ENCODE measurements at regions not wholly inside any gene's neighbourhood (a gene's known extent, or its start where the extent isn't known, plus 50 kb on each side); places are given as distances from the start of the nearest gene placed in this dataset.

GRCh38 chr9:21683484-21684175 lies 118.8 kb upstream of the MTAP start:
- no peak for TF ChIP-seq CTCF (IDR thresholded peaks at IDR 0.05)
- DNase-seq (ENCODE audit: low spot score), result no peak
- no peak for ATAC-seq (ENCODE audit: low FRiP score)

GRCh38 chr9:21684231-21684630 lies 118.2 kb upstream of the MTAP start:
- no peak for TF ChIP-seq CTCF (IDR thresholded peaks at IDR 0.05)
- ATAC-seq (ENCODE audit: low FRiP score) (no peak), DNase-seq (ENCODE audit: low spot score) (no peak)

- ATAC-seq (ENCODE audit: low FRiP score) (peak; percentile 94), DNase-seq (ENCODE audit: low spot score) (no peak)
- TF ChIP-seq CTCF (IDR thresholded peaks at IDR 0.05), result no peak
Observed at GRCh38 chr9:21684831-21685362, 117.5 kb upstream of the MTAP start.

GRCh38 chr9:21685502-21685901 lies 116.9 kb upstream of the MTAP start:
- TF ChIP-seq CTCF (IDR thresholded peaks at IDR 0.05), result no peak
- DNase-seq (ENCODE audit: low spot score) (no peak), ATAC-seq (ENCODE audit: low FRiP score) (no peak)

- DNase-seq (ENCODE audit: low spot score) (no peak), ATAC-seq (ENCODE audit: low FRiP score) (no peak)
- no peak for TF ChIP-seq CTCF (IDR thresholded peaks at IDR 0.05)
Observed at GRCh38 chr9:21686738-21687137, 115.7 kb upstream of the MTAP start.

- DNase-seq (ENCODE audit: low spot score) (no peak), ATAC-seq (ENCODE audit: low FRiP score) (no peak)
- no peak for TF ChIP-seq CTCF (IDR thresholded peaks at IDR 0.05)
Observed at GRCh38 chr9:21687351-21687750, 115.1 kb upstream of the MTAP start.
